ENCODE measurements at regions not wholly inside any gene's neighbourhood (a gene's known extent, or its start where the extent isn't known, plus 50 kb on each side); places are given as distances from the start of the nearest gene placed in this dataset.
A peak's percentile ranks its signal among the peaks of the same experiment; 100 is the strongest.

DNA sequence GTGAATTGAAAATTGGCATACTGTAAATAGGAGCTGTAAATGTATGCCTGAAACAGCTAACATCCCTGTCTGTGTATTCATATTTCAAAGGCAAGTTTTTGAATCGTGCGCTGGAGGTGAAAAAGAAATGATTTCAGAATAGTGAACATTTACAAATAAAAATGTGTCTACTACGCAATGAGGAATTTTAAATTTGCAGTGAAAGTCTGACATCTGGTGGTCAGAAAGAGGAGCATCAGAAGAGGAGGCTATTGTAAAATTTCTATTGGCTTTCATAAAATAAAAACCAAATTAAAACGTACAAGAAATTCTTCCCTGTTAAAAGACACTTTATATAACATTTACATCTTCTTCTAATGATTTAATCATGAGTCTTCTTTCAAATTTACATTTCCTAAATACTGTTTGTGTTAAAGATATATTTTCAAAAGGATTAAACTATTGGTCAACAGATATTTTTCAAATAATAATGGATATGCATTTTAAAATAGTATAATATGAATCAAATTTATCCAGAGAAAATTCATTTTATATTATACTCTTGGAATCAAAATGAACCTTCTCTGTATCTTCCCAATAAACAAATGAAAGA is 113.7 kb upstream of the RRP15 start (continued):
- TF ChIP-seq, protein P1, sequence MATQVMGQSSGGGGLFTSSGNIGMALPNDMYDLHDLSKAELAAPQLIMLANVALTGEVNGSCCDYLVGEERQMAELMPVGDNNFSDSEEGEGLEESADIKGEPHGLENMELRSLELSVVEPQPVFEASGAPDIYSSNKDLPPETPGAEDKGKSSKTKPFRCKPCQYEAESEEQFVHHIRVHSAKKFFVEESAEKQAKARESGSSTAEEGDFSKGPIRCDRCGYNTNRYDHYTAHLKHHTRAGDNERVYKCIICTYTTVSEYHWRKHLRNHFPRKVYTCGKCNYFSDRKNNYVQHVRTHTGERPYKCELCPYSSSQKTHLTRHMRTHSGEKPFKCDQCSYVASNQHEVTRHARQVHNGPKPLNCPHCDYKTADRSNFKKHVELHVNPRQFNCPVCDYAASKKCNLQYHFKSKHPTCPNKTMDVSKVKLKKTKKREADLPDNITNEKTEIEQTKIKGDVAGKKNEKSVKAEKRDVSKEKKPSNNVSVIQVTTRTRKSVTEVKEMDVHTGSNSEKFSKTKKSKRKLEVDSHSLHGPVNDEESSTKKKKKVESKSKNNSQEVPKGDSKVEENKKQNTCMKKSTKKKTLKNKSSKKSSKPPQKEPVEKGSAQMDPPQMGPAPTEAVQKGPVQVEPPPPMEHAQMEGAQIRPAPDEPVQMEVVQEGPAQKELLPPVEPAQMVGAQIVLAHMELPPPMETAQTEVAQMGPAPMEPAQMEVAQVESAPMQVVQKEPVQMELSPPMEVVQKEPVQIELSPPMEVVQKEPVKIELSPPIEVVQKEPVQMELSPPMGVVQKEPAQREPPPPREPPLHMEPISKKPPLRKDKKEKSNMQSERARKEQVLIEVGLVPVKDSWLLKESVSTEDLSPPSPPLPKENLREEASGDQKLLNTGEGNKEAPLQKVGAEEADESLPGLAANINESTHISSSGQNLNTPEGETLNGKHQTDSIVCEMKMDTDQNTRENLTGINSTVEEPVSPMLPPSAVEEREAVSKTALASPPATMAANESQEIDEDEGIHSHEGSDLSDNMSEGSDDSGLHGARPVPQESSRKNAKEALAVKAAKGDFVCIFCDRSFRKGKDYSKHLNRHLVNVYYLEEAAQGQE (IDR thresholded peaks at IDR 0.05; ENCODE audit: borderline replicate concordance): peak; percentile 56; the same call in 1 of the 2 replicates
- TF ChIP-seq, protein P1 (CRISPR knock-in tag; IDR thresholded peaks at IDR 0.05; ENCODE audit: low read depth): no peak

DNA sequence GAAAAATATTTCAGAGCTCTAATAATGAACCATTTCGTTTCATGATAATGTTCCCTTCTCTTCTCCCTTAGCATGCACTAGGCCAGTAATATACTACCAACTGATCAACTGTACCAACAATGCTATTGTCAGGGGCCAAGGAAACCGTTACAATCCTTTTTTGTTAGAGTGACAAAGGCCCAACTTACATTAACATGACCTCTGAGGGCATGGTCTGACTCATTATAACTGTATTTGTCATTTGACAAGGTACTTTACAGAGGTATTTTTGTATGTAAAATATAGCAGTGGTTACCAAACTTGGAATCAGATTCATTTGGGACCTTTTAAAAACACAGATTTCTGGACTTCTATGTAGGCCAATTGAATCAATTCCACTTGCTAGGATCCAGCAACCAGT is 102.6 kb upstream of the RRP15 start:
- H3K9me1 ChIP-seq (ENCODE audit: control insufficient read depth, insufficient read depth, low read length): no peaks in the 10 kb centered on the region
- no peaks in the 10 kb centered on the region for H3K27me3 ChIP-seq (ENCODE audit: control insufficient read depth in 2 of 2, insufficient read depth in 2 of 2, low read length in 2 of 2)
- H3K4me3 ChIP-seq: no peak overlapping the region
- no peaks in the 10 kb centered on the region for H3K9me3 ChIP-seq (replicated peaks; ENCODE audit: control insufficient read depth, insufficient read depth, low read depth, low read length)
- no peak overlapping the region for H3K4me2 ChIP-seq (ENCODE audit: insufficient read depth, low read length)
- TF ChIP-seq, protein P2, sequence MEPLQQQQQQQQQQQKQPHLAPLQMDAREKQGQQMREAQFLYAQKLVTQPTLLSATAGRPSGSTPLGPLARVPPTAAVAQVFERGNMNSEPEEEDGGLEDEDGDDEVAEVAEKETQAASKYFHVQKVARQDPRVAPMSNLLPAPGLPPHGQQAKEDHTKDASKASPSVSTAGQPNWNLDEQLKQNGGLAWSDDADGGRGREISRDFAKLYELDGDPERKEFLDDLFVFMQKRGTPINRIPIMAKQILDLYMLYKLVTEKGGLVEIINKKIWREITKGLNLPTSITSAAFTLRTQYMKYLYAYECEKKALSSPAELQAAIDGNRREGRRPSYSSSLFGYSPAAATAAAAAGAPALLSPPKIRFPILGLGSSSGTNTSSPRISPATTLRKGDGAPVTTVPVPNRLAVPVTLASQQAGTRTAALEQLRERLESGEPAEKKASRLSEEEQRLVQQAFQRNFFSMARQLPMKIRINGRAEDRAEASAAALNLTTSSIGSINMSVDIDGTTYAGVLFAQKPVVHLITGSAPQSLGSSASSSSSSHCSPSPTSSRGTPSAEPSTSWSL (CRISPR knock-in tag; IDR thresholded peaks at IDR 0.05; ENCODE audit: borderline replicate concordance): no peak
- TF ChIP-seq ZNF263 (CRISPR knock-in tag; IDR thresholded peaks at IDR 0.05; ENCODE audit: borderline replicate concordance) (no peak), MTA1 (IDR thresholded peaks at IDR 0.05; ENCODE audit: borderline replicate concordance) (no peak), CHD1 (IDR thresholded peaks at IDR 0.05; ENCODE audit: low read length) (no peak)
- ATAC-seq (no peak), DNase-seq (ENCODE audit: extremely low read depth in 1 of 4, low spot score in 3 of 4) (no peak), FAIRE-seq (no peak)
- H3K27ac ChIP-seq (ENCODE audit: extremely low read depth, low read depth, low read length): no peak overlapping the region
- H3K9ac ChIP-seq (ENCODE audit: insufficient read depth in 1 of 2, low read depth in 2 of 2, low read length in 2 of 2): no peak overlapping the region
- in situ Hi-C loops (cut with MboI): no loop called here
- no TSS peak for BruUV-seq (replicated peaks)
- intact Hi-C loops (cut with micrococcal nuclease): no loop called here
- H3K36me3 ChIP-seq (ENCODE audit: control insufficient read depth, insufficient read depth, low read length): no peaks in the 10 kb centered on the region
- H3K79me2 ChIP-seq (ENCODE audit: control insufficient read depth, insufficient read depth, low read length): no peaks in the 10 kb centered on the region
- 0% methylated on average over 2 of the region's 2 CpGs for WGBS (ENCODE audit: insufficient coverage, low coverage, missing lambda C conversion rate)
- H2AFZ ChIP-seq (ENCODE audit: low read depth, low read length): no peak overlapping the region
- POLR2A ChIA-PET: no interaction called here
- H4K20me1 ChIP-seq (replicated peaks; ENCODE audit: control insufficient read depth, insufficient read depth, low read length): no peaks in the 10 kb centered on the region
- H3K4me1 ChIP-seq (replicated peaks in 1 of 2; ENCODE audit: control insufficient read depth in 2 of 2, insufficient read depth in 2 of 2, low read length in 2 of 2): no peaks in the 10 kb centered on the region
- CTCF ChIA-PET (ENCODE audit: low intra/inter-chr PET ratio): no interaction called here

Measured in K562 (cell line).